NCI-H1048 (cell line): ENCODE measurements at regions not wholly inside any gene's neighbourhood (a gene's known extent, or its start where the extent isn't known, plus 50 kb on each side); places are given as distances from the start of the nearest gene placed in this dataset.

ENCODE experiments used
- DNase-seq: peaks from one replicate; lab custom pipeline; 2025; lab: John Stamatoyannopoulos, UW

DNA sequence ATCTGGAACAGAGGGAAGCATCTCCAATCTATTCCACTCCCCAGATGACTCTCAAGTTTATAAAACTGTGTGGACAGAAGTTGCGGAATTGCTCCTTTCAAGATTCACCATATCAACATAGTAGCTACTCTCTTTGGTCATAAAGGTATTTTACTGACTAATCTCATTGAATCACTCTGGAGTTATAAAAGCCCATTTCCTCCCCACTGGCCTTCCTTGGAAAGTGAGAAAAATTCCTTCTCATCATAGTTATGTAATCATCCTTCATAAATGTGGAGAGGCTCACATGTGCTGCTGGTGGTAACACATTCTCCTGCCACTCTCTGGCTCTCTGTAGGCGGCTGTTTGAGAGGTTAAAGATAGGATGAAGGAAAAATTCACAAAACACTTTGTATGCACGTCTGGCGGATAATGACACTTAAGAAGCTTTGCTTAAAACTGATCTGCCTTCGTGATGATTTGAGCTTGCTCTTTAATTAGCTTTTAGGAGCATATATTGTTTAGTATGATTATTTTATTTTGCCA lies 1034.0 kb upstream of the EEF2KMT start:
- DNase-seq, result no peak

DNA sequence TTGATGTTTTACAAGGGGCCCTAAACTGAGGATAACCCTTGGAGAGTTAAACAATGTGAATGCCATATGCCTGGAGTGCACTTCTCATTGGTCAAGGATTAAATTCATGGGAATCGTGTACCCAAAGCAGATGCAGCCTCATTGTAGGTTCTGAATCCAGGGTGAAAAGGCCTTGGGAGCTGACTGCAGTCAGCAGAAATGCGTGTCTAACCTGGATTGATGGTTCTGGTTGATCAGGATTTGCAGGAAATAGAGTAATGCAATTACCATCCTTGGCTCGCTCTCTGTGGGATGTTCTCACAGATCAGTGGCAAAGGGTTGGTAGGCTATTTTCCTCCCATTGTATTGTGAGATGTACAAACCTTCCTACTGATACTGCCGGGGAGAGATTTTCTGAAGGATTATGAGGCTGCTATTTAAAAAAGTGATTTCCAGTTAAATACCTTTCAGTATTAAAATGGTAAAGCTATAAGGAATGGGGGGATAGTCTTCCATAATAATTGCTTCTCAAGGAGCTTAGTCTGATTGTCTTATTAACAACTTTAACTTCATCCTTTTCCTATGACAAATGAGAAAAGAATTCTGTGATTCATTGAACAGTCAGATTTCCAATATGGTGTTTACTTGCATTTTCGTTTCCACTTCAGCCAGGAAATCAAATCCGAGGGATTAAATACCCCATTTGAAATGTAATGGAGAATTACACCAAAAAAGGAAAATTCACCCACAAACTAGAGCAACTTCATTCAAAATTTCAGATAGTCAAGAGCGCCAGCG lies 1028.1 kb upstream of the EEF2KMT start:
- no peak for DNase-seq

DNA sequence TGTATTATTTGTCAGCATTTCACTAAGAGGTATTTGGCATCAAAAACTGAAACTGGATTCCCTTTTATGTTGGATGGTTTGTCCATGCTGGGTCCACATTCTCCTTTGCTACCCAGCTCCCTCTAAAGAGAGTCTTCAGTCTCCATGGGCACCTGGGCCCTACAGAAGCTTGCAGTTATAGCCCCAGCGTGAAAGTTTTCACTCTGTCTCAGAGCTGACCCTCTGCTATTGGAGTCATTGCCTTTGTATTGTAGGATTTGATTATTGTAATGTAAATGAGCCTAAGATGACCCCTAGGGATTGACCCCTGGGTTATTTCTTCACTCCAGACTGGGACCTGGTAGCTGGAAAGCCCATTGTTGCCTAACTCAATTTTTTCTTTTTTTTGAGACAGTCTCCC lies 1026.5 kb upstream of the EEF2KMT start:
- no peak for DNase-seq

DNA sequence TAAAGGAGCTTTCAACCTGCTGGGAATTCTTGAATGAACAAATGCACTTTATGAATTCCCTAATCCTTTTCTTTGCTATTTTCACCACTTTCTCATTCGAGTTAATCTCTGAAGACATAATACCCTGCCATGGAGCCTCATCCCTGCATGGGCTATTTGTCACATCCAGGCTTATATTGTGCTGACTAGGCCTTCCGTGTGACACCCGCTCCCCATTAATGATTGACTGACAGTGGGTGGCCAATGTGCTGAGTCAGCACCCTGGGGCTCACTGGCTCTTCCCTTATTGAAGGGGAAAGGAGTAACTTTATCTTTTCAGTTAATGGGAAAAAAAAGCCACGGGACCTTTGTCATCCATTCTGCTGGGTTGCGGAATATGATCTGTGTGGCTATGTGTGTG lies 1024.8 kb upstream of the EEF2KMT start:
- no peak for DNase-seq

DNA sequence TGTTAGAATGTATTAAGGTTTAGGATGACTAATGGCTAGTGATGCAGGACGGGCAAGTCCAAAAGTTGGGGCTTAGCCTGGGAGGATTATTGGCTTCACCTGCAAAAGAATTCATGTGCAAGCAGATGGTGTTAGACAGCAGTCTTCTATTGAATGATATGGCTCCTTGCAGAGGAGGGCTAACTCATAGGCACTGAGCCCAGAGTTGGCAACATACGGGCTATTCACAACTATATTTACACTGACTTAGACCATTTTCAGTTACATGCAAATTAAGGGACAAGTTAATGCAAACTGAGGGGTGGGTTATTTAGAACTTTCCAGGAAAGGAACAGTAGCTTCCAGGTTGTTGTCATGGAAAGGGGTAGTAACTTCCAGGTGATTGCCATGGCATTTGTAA lies 1017.1 kb upstream of the EEF2KMT start:
- no peak for DNase-seq

DNA sequence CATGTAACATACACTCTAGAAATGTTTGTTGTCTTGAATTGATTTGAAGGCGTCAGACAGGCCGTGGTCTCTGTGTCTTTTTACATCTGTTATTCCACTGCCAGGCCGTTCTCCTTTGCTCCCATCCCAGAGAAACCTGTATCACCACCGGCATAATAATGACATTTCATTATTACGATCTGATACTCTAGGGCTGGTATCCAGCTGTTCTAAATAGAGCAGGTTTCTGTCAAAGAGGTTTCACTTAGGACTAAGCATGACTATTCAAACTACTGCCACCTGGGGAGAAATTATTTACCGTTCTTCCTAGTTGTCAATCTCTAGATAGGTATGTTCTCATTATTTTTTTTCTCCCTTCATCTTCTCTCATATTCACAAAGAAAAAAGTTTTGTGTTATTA lies 1016.2 kb upstream of the EEF2KMT start:
- no peak for DNase-seq

DNA sequence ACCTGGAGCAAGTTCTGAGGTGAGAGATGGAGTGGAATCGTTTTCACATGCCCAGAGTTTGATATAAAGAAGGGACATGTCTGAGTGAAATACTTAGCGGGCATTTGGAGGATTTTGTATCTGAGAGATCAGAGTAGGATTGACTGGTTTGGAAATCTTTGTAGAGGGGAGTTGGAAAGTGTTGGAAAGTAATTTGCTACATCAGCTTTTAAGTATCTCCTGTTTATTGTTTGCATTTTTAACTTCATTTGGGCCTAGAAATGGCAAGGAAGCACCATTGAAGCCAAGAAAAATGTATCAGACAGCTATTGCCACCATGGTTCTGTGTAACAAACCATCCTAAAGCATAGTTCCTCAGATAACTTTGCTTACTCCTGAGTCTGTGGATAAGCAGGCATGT lies 1015.1 kb upstream of the EEF2KMT start:
- no peak for DNase-seq

DNA sequence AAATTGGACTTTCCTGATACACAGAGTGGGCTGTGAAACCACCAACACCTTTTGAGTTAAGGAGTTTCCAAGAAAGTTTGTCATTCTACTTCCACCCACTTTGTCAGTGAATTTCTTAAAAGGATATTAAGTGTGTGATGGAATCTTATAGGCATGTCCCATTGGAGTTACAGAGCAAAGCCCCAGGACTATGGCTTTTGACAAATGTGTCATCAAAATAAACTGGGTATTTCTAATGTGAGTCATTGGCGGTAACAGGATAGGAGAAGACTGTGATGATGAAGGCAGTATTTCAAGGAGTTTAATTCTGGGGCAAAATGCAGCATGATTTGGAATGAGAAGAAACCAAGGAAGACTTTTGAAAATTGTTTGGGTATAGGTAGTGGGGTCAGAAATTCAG lies 1013.8 kb upstream of the EEF2KMT start:
- DNase-seq, result no peak

DNA sequence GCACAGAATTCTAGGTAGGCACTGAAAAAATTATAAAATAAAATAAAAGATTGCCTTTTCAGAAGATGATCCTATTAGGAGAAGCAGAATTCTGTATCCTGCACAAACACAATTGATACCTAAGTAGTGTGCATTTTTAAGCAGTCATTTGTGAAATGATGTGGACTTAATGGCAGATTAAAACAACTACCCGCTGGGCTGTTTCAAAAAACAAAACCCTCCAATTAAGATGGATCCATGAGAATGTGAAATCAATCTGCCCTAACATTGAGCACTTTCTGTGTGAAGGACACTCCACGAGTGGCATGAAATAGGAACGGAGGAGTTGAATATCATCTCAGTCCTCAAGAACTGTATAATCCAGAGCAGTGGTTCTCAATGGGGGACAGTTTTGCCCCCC lies 1012.8 kb upstream of the EEF2KMT start:
- no peak for DNase-seq

DNA sequence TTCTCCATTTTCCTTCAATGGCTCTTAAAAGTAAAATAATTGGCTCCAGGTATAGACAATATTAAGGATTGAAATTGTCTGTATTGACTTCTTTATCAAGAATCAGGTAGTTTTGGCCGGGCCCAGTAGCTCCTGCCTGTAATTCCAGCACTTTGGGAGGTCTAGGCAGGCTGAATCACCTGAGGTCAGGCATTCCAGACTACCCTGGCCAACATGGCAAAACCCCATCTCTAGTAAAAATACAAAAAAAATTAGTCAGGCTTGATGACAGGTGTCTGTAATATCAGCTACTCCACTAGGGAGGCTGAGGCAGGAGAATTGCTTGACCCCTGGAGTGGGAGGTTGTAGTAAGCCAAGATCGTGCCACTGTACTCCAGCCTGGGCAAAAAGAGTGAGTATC lies 1008.5 kb upstream of the EEF2KMT start:
- DNase-seq, result no peak

DNA sequence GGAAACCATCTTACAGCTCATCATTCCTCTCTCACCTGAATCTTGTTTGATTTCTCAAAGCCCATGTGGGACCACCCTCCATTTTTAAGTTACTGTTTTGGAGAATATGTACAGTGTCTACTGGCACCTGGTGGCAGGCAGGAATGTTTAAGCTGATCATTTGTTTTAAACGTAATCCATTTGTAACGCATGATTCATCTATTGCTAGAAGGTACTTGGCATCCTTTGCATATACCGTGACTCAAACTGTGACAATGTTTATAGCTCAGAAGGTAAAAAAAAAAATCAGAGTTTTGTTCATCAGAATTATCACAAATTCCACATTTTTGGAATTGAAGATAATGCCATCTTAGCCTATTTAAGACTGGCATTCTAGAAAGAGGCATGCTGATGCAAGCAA lies 1007.5 kb upstream of the EEF2KMT start:
- DNase-seq, result no peak

DNA sequence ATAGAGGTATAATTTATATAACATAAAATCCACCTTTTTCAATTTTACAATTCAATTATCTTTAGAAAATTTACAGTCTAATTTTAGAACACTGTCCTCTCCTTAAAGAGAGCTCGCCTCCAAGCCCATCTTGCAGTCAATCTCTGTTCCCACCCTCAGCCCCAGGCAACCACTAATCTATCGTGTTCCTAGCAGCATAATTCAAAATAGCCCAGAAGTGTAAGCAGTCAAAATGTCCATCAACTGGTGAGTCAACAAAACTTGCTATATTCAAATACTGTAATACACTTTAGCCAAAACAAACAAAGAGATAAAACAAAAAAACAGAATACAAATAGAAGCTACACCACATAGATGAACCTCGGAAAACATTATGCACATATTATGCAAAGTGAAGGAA lies 1006.8 kb upstream of the EEF2KMT start:
- DNase-seq, result no peak

DNA sequence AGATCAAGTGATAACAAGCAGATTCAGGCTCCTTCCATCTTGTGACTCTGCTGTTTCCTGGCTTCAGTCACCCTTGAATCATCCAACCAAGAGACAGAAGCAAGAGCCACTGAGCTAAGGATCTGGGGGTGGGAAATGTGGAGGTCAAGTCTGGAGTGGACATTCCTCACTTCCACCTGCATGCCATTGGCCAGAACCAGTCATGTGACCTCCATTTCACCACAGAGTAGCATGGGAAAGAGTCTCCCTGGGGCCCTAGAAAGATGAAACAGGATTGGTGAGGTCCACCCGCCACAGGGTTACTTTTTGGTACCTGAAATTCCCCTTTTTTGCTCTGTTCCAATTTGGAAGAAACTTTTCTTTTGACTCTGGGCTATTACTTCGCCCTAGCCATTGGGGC lies 1006.0 kb upstream of the EEF2KMT start:
- DNase-seq, result no peak

DNA sequence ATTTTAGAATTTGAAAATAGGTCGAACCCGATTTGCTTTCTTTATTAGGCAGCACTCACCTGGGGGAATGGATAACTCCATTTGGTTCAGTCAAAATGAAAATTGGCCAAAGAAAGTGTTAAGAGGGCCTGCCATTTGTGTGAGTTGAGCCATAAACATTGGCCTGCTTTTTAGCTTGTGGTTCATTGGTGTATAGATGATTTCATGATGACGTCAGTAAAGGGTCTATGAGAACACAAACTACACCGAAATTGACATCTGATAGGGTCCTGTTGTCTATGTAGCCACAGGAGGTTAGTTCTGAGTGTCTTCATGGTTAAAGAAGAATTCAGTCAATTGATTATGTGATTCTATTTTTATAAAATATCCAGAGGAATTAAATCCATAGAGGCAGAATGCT lies 1001.5 kb upstream of the EEF2KMT start:
- no peak for DNase-seq

DNA sequence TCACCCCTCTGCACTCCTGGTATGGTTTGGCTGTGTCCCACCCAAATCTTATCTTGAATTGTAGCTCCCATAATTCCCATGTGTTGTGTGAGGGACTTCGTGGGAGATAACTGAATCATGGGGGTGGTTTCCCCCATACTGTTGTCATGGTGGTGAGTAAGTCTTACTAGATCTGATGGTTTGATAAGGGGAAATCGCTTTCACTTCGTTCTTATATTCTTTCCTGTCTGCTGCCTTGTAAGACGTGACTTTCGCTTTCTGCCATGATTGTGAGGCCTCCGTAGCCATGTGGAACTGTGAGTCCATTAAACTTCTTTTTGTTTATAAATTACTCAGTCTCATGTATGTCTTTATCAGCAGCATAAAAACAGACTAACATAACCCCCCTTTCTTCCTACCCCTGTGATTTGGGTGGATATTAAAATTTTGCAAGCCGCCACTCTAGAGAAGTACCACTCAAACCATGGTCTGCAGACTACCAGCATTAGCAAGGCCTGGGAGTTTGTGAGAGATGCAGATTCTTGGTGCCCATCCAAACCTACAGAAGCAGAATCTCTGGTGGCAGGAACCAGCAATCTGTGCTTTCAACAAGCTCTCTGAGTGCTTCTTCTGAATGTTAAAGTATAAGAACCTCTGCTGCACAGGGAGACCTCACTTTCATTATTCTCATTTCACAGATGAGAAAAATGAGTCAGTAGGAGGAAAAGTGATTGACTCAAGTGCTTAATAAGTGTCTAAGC lies 999.5 kb upstream of the EEF2KMT start:
- DNase-seq, result no peak

DNA sequence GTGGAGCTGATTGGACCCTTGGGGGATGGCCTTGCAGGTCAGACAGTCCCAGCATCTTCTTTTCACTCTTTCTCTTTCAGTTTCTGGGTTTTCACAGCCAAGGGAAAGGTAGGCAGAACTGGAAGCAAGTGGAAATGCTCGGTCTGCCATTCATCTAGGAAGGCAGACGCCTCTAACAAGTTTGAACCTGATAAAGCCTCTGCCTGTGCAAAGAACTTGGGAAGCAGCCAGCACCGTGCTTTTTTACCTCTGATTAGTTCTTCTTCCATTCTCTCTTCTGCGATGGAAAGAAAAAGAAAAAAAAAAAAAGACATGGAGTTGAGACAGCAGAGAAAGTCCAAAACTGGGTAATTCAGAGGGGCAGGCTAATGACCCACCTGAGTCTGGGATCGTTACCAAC lies 997.8 kb upstream of the EEF2KMT start:
- DNase-seq, result no peak

DNA sequence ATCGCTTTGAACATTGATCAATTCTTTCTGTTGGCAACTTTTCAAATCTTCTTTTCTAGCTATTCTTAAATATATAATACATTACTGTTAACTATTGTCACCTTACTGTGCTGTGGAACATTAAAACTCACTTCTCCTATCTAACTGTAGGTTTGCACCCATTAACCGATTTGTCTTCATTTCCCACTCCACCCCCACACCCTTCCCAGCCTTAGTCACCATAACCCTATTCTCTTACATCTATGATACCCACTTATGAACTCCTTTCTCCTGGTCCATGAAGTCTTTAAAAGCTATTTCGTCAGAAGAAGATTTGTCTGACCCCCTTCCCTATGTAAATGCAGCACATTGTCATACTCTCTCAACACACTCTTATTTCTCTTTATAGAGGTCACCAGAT lies 993.4 kb upstream of the EEF2KMT start:
- DNase-seq, result no peak

DNA sequence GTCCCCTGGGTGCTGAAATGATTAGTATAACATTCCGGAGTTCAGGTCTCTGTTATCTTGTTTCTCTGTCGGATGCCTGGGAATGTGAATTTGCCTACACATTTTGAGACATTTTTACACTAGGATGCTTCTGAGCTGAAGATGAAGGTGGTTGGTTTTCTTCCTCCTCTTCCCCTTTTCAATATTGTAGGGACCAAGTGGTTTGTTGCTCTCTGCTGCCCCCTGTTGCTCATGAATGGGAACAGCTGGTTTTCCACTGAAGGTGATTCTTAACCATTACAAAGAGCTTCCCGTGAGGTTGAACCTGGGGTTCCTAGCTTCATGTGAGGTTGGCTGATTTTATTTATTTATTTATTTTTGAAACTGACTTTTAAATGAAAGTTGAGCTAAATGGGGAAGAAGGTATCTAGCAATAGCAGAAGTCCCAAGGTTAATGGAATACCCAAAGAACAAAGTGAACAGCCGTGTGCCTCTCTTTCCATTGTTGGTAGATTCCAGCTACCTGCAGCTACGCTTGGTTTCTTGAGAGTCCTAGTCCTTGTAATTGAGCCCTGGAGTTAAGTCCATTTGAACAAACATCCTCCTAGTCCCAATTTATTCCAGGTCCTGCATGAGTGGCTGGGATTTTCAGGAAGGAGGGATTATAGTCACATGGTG lies 983.9 kb upstream of the EEF2KMT start:
- DNase-seq, result no peak

DNA sequence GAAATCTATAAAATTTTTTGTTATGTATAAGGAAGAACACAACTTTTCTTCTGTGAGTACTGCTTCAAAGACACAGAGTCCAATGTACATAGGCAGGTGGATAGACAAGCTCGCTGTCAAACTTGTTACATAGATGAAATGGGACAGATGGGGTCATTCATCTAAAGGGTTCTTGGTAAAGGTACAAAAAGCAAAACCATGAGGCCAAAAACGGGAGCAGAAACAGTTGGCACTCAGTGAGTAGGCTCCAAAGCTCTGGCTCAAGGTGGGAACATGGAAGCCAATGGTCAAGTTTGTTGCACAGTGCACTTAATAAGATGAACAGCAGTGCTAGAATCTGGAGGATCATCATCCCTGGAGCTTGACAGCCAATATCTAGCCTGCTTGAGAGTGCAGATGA lies 979.0 kb upstream of the EEF2KMT start:
- no peak for DNase-seq

DNA sequence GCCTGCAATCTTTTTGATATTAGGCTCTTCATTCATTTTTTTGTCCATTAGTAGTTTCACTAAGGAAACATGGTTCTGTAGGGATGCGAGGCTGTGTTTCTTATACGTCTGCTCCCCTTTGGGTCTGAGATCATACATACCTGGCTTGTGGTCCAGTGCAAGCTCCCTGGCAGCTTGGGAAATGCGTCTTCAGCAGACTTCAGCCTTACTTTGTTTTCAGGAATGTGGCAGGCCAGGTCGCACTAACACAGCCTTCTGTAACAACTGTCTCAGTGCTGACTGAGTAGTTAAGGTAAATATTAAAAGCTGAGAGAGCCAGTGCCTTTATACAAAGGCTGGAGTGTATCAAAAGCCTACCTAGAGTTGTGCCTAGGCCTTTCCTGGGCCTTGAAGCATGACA lies 970.5 kb upstream of the EEF2KMT start:
- DNase-seq, result no peak

DNA sequence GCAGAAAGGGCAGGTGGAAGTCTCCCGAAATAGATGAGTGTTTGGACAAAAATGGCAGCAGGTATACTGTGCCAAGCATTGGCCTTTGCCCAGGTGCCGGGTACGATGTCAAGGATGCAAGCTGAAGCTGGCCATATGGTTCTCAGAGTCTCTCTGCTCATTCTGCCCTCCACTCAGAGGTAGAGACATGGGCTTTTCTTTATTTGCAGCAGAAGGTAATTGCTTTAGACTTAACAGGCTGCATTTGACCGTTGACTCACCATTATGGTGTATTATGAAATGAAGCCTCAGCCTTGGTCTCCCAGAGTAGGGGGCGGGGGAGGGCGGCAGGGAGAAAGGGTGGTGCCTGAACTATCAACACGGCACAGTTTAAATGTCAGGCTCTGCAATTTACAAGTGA lies 969.1 kb upstream of the EEF2KMT start:
- DNase-seq, result no peak

DNA sequence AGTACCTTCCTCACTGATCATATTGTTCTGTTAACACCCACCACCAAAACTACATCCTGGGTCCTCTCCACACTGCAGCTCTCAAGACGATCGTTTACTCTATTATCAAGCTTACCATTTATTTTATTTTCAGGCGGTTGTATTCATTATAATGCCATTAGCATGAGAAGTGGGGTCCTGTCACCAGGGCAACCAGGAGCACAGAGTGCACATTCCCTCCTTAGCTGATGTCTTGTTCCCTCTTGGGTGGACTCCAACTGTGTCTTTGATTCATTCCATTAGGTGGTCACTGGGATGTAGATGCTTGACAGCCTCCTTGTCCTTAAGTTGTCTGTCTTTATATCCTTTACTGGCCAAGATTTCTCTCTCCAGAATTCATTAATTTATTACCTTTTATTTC lies 965.9 kb upstream of the EEF2KMT start:
- DNase-seq, result no peak

DNA sequence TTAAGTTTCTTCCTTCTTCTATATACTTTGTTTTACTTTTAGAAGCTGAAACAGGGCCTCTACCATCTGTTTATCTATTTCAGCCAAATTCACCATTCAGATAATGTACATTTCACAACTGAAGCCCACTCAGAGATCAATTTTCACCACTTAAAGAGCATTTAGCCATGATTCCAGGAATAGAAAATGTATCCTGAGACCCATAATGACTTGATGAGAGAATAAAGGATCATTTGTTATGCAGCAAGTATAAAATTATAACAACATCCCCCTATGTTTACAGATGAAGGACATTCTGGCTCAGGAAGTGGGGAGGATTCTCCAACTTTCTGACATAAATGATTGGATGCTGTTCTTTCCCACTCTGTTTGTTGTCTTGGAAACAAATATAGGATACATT lies 962.1 kb upstream of the EEF2KMT start:
- no peak for DNase-seq
